ENCODE measurements at regions not wholly inside any gene's neighbourhood (a gene's known extent, or its start where the extent isn't known, plus 50 kb on each side); places are given as distances from the start of the nearest gene placed in this dataset.

DNA sequence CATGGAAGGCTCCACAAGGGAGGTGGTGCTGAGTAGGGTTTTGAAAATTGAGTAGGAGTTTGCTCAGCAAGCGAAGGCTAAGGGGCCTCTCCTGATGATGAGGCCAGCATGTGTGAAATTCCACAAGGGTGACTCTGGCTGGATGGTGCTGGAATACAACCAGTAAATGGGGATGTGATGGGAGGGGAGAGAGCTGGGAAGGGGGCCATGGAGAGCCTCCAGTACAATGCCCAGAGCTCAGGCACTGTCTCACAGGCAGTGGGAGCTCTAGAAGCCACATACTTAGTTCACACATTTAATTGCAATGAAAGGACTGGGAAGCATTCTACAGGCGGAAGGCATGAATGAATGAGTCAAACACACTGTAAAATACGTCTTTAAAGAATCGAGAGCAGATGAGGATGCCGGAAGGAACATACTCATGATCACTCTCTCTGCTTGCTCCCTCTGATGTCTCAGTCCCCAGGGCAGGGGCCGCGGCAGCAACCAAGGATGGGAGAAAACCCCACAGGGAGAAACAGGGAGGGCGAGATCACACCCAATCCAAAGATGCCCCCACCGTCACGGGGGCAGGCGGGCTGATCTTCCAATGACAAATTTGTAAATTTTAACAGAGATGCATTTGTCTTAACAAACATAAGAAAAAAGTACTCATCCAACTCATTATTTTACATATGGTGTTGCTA lies 261.0 kb downstream of the NSG2 start:
- ChIA-PET CTCF (ENCODE audit: unreplicated experiment) (interaction anchor here (1.2 kb wide), 1 partner anchor 690 kb away, joined by 4 read pairs; the partner anchor contains the start of gene BOD1), POLR2A (no interaction called here)
- H3K9me2 ChIP-seq (ENCODE audit: insufficient read depth, low read length) = no peaks in the 10 kb centered on the region
- no peak overlapping the region for H2AFZ ChIP-seq (ENCODE audit: low read length)
- H3K27ac ChIP-seq (ENCODE audit: low read depth, low read length, poor library complexity, severe bottlenecking) = no peak overlapping the region
- no peaks in the 10 kb centered on the region for H3K36me3 ChIP-seq (ENCODE audit: insufficient read depth, low read length)
- no peak overlapping the region for H3K4me2 ChIP-seq (ENCODE audit: low read length)
- H3K79me2 ChIP-seq (ENCODE audit: insufficient read depth, low read depth, low read length) = no peaks in the 10 kb centered on the region
- intact Hi-C loops (cut with micrococcal nuclease; ENCODE audit: unreplicated experiment) = no loop called here
- no peaks in the 10 kb centered on the region for H3K4me1 ChIP-seq (ENCODE audit: insufficient read depth, low read length, poor library complexity, severe bottlenecking)
- H4K20me1 ChIP-seq (ENCODE audit: insufficient read depth, low read length) = no peaks in the 10 kb centered on the region
- no peak for DNase-seq (ENCODE audit: low spot score)
- H3K4me3 ChIP-seq (ENCODE audit: low read depth, low read length, poor library complexity, severe bottlenecking) = no peak overlapping the region
- BruUV-seq (replicated peaks) = no TSS peak
- no peak for TF ChIP-seq EZH2phosphoT487 (IDR thresholded peaks at IDR 0.05; ENCODE audit: borderline replicate concordance, low read depth, low read length)
- TF ChIP-seq, protein P1, sequence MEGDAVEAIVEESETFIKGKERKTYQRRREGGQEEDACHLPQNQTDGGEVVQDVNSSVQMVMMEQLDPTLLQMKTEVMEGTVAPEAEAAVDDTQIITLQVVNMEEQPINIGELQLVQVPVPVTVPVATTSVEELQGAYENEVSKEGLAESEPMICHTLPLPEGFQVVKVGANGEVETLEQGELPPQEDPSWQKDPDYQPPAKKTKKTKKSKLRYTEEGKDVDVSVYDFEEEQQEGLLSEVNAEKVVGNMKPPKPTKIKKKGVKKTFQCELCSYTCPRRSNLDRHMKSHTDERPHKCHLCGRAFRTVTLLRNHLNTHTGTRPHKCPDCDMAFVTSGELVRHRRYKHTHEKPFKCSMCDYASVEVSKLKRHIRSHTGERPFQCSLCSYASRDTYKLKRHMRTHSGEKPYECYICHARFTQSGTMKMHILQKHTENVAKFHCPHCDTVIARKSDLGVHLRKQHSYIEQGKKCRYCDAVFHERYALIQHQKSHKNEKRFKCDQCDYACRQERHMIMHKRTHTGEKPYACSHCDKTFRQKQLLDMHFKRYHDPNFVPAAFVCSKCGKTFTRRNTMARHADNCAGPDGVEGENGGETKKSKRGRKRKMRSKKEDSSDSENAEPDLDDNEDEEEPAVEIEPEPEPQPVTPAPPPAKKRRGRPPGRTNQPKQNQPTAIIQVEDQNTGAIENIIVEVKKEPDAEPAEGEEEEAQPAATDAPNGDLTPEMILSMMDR (conservative IDR thresholded peaks at IDR 0.05; ENCODE audit: low read length) = no peak
- H3K9me3 ChIP-seq (ENCODE audit: low read length) = no peaks in the 10 kb centered on the region

DNA sequence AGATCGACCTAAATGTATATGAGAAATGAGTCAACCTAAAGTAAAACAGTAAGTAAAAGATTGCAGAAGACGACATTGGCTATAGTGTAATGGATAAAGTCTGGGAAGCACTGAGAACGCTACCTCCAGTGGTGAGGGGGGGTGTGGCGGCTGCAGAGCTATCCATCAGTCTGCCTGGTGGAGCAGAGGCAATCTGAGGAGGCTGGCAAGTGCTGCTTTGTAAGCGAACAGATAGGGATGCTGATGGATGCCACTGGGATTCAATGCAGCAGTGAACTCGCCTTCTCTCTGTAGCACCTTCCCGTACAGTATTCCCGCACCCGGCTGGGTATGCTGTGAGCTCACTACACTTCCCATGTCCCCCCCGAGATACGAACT lies 261.5 kb downstream of the NSG2 start:
- Histone ChIP-seq H3K27ac (ENCODE audit: low read depth, low read length, poor library complexity, severe bottlenecking) (no peak overlapping the region), H3K9me2 (ENCODE audit: insufficient read depth, low read length) (no peaks in the 10 kb centered on the region), H3K4me1 (ENCODE audit: insufficient read depth, low read length, poor library complexity, severe bottlenecking) (no peaks in the 10 kb centered on the region), H3K9me3 (ENCODE audit: low read length) (no peaks in the 10 kb centered on the region), H3K79me2 (ENCODE audit: insufficient read depth, low read depth, low read length) (no peaks in the 10 kb centered on the region), H3K4me2 (ENCODE audit: low read length) (no peak overlapping the region), H3K36me3 (ENCODE audit: insufficient read depth, low read length) (no peaks in the 10 kb centered on the region), H4K20me1 (ENCODE audit: insufficient read depth, low read length) (no peaks in the 10 kb centered on the region), H2AFZ (ENCODE audit: low read length) (no peak overlapping the region), H3K4me3 (ENCODE audit: low read depth, low read length, poor library complexity, severe bottlenecking) (no peak overlapping the region)
- DNase-seq (ENCODE audit: low spot score) = no peak
- intact Hi-C loops (cut with micrococcal nuclease; ENCODE audit: unreplicated experiment) = no loop called here
- BruUV-seq (replicated peaks) = no TSS peak
- no peak for TF ChIP-seq EZH2phosphoT487 (IDR thresholded peaks at IDR 0.05; ENCODE audit: borderline replicate concordance, low read depth, low read length)
- TF ChIP-seq, protein P1 (conservative IDR thresholded peaks at IDR 0.05; ENCODE audit: low read length) = no peak
- CTCF ChIA-PET (ENCODE audit: unreplicated experiment) = interaction anchor here (1.2 kb wide), 1 partner anchor 691 kb away, joined by 4 read pairs; the partner anchor contains the start of gene BOD1
- POLR2A ChIA-PET = no interaction called here

DNA sequence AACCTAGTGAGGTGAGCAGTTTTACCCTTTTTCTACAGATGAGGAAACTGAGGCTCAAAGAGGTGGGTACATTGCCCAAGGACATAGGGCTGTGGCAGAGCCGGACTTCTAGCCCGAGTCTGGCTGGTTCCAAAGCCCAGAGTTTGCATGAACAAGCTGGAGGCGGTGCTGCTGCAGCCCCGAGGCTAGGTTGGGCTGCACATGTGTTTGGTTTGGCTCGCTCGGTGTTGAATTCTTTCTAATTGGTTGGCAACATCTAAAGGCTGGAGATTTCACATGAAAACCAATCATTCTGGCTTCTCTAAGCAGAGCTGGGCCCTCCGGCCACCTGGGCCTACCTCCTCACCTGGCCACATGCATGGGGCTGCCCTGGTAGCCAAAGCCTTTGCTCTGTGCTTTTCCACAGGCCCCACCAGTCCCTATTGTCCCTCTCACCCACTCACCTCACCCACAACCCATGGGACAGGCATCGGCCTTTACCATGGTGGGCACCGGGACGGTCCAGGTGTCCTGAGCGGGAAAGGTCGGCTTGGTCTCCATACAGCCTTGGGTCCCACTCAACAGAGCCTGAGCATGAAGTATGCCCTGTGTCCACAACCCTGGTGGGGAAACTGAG lies 262.3 kb downstream of the NSG2 start:
- H3K4me3 ChIP-seq (ENCODE audit: low read depth, low read length, poor library complexity, severe bottlenecking) = no peak overlapping the region
- H2AFZ ChIP-seq (ENCODE audit: low read length) = no peak overlapping the region
- intact Hi-C loops (cut with micrococcal nuclease; ENCODE audit: unreplicated experiment) = no loop called here
- H3K4me2 ChIP-seq (ENCODE audit: low read length) = no peak overlapping the region
- H4K20me1 ChIP-seq (ENCODE audit: insufficient read depth, low read length) = no peaks in the 10 kb centered on the region
- H3K36me3 ChIP-seq (ENCODE audit: insufficient read depth, low read length) = no peaks in the 10 kb centered on the region
- CTCF ChIA-PET (ENCODE audit: unreplicated experiment) = no interaction called here
- H3K9me2 ChIP-seq (ENCODE audit: insufficient read depth, low read length) = no peaks in the 10 kb centered on the region
- no peaks in the 10 kb centered on the region for H3K9me3 ChIP-seq (ENCODE audit: low read length)
- TF ChIP-seq, protein P1 (conservative IDR thresholded peaks at IDR 0.05; ENCODE audit: low read length) = no peak
- TF ChIP-seq EZH2phosphoT487 (IDR thresholded peaks at IDR 0.05; ENCODE audit: borderline replicate concordance, low read depth, low read length) = no peak
- POLR2A ChIA-PET = no interaction called here
- no peak for DNase-seq (ENCODE audit: low spot score)
- H3K27ac ChIP-seq (ENCODE audit: low read depth, low read length, poor library complexity, severe bottlenecking) = no peak overlapping the region
- BruUV-seq (replicated peaks) = no TSS peak
- H3K79me2 ChIP-seq (ENCODE audit: insufficient read depth, low read depth, low read length) = no peaks in the 10 kb centered on the region
- no peaks in the 10 kb centered on the region for H3K4me1 ChIP-seq (ENCODE audit: insufficient read depth, low read length, poor library complexity, severe bottlenecking)

Measured in OCI-LY7 (cell line).